HG03342 (cell line): ENCODE measurements at regions not wholly inside any gene's neighbourhood (a gene's known extent, or its start where the extent isn't known, plus 50 kb on each side); places are given as distances from the start of the nearest gene placed in this dataset.

ENCODE experiments used
- ATAC-seq: cut with Tn5 transposase; IDR thresholded peaks from one replicate; pipeline ENCODE4 v1.9.1; 2021; ENCODE audit warnings: mild to moderate bottlenecking, moderate library complexity; ENCODE audit not compliant: unreplicated experiment

DNA sequence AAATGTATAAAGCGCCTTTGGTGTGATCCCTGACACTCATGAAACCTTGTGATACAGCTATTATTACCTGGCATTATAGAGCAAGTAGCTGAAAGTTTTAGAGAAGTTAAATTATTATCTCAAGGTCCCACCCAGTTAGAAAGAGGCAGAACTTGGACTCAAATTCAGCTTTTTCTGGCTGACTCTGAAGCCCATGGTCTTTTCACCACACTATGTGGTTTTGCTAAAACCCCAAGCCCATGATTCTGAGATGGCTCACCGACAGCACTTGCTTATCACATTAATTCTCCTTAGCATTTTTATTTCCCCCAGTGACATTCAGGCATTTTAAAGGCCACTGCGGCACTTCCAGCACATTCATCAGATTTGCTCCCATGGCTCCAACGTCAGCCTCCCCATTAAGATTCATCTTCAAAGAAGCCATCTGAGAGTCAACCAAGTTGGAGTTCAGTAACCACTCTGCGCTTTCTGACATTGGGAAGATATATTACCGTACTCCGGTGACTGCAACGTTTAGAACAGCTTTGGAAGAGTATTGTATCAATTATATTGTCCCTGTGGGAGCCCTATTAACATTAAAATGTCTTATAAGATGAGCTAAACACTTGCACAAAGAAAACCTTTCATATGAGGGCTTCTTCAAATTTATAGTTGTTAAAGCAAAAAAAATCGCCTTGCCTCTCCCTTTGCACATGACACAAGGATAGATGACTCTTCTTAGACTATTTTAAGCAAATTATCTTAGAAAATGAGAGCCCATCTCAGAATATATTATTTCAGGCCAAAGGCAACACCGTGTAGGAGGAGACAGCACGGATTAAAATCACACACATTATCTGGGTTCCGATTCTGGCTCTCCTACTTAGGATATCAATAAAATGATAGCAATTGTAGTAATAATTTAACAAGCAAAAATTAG, 638.1 kb downstream of the ACTL7B start:
- no peak for ATAC-seq

DNA sequence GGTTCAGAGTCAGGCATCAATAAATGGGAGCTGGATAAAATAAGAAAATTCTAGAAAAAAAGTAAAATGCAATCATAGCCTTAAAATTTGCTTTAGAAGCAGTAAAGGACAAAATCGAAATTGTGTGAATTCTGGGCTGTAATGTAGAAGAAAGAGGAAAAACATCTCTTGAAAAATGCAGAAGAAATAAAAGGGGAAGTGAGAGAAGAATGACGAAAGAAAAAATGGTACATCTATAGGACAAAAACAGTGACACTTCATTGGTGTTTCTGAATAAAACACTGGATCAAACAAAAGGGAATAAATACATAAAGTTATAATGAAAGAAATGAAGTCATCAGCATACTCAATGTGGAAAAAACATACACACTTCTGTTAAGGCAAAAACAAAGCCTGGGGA, 642.3 kb downstream of the ACTL7B start:
- ATAC-seq: no peak

DNA sequence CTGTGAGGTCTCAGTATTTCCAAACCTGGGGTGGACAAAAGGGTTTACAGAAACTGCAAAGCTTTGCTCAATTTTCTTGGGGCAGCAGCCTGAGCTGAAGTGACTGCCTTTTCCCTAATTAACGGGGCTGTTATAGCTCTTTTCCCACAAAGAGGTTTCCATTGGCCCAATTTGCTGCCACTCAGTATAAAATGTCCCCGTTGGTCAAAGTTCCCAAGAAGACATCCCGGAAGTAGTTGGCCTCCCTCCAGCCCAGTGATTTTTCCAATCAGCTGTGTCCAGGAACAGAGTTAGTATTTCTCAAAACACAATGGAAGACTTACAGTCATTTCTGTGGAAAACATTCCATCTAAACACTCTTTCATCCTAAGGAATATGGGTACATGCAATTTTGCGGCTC, 643.6 kb downstream of the ACTL7B start:
- no peak for ATAC-seq

DNA sequence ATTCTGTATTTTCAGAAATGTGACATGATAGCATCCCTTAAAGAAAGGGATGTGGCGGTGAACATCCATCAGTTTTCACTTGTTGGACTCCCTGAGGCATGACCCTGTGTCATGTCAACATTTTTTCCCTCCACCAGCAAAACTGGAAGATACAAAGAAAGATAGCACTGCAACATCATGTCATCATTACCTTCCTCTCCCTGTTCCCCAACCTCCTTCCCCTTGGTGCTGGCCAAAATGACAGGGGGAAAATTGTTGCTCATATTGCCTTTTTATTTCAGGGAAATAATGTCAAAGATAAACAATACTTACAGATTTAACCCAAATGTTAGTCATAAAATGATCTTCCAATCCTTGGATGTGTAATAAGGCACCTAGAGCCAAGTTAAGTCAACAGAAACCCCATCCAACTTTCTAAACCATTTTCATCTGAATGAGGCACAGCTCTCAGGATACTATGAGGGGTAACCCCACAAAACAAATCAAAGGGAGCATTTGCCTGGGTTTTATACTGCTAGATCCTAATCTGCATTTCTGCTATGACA, 644.3 kb downstream of the ACTL7B start:
- no peak for ATAC-seq

DNA sequence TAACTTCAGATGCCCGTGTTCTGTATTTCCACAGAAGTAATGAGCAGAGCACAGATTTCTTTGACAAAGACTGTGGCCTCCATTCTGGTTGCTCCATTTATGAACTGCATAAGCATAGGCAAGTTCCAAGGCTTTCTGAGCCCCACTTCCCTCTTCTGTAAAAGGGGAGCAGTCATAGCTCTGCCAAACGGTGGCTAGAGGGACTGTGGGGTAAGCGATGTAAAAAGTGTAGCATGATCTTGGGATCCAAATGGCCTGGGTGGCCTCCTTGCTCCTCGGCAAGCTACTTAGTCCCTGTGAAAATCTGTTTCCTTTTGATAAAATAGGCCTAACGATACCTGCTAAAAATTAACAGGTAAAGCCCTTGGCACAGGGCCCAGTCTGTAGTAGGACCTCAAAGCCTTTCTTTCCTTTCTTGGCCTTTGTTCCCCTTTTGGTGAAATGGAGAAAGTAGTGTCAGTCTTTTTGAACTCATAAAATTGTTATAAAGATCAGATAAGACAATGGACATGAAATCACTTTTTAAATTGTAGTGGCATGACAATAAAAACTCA, 646.6 kb downstream of the ACTL7B start:
- no peak for ATAC-seq

DNA sequence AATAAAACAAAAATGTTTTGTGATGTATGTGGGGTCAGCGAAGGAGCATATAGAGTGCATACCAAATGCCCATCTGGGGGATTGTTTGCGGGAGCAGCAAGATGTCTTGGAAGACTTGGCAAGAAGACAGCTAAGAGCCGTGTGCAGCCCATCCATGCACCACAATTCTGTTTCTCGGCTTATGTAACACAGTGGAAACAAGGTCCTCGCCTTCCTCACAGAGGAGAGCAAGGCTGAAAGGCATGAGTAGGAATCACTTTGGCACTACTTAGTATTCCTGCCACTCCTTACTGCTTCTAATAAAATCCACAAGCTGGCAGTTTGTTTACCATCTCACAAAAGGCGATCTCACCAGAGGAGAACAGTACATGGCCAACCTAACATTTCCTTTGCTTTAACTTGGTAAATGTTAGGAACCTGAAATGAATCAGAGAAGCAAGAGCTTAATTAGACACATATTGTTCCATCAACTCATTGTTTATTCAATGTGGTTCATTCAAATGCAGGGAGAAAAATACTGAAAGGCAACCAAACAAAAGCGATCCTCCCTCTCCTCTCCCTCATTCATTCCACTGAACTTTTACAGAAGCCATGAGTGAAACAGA, 648.1 kb downstream of the ACTL7B start:
- ATAC-seq: no peak

DNA sequence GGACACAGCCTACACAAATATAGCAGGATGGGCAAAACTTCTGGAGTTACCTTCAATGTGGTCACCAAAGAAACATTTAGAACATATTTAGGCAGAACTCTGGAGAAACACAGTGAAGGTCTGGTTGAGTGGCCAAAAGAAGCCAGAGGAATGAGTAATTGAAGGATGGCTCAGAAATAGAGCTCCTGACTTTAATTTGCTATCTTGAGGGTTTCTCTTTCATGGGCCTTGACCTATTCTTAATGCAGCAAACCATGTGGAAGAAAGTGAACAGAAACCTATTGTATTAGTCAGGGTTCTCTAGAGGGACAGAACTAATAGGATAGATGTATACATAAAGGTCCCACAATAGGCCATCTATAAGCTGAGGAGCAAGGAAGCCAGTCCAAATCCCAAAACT, 650.5 kb downstream of the ACTL7B start:
- no peak for ATAC-seq

DNA sequence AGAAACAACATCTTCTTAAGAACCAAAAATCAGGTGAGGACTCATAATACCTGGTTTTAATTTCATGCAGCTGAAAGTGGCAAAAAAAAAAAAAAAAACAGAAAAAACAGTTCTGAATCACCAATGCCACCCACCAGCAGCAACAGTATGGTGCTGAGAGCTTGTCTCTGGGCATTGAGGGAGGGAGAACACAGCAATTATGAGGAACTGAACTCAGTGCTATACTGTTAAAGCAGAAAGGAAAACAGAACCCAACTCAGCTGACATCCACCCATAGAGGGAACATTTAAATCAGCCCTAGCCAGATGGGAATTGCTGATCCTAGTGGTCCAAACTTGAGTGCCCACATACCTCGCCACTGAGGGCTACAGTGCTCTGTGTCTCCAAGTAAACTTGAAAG, 657.9 kb downstream of the ACTL7B start:
- no peak for ATAC-seq

DNA sequence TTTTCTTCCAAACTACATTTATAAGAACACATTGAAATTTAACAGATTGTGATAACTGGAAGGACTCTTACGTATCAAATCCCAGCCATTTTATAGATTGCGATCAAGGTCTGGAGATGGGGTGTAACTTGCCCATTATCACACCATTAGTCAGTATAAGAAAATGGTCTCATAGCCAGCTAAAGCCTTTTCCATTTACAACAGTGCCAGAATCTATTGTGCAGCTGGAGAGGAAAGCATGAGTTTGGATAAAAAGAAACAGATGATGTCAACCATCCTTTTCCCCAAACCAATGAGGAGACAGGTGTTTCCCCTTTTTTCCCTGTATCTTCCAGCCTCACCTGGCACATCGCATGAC, 658.8 kb downstream of the ACTL7B start:
- no peak for ATAC-seq

DNA sequence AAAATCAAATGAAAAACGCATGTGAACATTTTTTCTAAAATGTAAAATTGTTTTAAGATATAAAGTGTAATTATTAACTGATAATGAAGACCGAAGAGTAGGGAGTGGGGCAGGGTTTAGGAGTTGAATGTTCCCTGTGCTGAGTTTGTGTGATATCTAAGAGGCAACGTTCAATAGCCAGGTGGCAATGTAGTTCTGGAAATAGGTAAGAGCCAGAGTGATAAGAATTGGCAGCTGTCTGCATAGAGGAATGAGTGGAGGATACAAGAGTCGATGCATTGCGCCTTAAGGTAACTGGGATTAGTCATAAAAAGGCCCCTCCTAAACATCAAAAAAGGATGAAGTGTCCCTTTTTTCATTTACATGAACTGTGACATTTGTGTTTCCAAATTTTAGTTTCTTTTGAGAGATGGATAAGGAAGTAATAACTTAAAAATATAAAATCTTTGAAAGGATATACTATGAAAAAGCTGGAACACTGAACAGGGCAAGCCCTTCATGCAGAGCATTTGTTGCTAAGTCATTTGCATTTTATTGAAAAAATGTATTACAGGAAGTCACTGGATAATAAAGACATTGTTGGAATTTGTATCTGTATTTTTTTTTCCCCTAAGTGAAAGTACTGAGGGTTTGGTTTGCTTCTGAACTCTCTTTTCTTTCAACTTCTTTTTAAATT, 659.3 kb downstream of the ACTL7B start:
- ATAC-seq: no peak

DNA sequence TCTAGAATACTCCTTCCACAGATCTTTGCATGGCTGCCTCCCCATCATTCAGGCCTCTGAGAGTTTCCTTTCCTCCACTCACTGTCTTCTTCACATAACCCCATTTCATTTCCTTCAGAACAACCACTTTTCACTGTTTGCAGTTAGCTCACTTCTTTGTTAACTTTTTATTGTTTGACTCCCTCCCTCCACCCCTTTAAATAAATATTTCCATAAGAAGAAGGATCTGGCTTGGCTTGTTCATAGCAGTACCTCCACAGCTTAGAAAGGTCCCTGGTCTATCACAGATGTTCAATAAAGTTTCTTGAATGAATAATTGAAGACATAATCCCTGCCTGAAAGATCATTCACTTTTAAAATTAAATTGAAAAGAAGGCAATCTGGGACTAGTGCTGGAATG, 661.6 kb downstream of the ACTL7B start:
- ATAC-seq: no peak

DNA sequence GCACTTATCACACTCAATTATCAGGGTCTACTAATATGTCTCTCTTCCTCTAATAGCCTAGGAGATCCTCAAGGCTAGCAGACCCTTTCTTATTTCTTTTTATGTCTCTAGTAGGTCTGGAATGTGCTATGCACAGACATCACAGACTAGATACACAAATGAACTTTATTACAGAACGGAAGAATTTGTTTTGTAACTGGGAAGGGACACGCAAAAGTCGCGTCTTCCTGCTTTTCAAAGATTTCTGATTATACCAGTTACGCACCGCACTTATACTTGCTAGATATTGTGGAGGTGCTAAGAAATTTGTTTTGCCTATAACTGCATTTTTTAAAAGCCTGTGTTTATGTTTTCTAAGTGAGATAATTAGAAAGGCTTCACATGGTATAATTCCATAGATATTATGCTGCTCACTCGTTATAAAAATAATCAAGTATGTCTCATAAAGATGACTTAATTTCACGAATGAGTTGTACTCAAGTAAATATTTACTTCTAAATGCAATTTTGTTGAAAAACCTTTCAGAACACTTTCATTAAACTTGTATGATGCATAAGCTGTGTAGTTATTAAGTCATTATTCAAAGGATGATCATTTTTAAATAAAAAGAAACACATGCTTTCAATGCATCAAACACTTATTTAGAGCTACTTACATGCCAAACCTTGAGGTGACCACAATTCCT, 662.6 kb downstream of the ACTL7B start:
- ATAC-seq: no peak

DNA sequence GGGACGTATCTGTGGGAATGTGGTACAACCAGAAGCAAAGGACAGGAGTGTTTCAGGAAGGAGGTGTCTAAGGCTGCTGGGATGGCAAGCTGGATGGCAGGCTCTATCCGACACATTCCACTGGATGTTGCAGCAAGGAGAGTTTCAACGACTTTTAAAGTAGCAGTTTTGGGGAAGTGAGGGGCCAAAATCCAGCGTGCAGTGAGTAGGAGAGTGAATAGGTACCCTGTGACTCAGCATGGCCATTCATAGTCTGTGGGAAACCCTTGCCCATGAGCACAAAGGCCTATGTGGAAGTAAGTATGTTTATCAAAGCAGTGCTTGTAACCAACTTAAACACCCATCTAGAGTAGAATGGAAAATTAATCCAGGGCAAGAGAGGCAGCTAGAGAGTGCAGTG, 664.7 kb downstream of the ACTL7B start:
- ATAC-seq: no peak

DNA sequence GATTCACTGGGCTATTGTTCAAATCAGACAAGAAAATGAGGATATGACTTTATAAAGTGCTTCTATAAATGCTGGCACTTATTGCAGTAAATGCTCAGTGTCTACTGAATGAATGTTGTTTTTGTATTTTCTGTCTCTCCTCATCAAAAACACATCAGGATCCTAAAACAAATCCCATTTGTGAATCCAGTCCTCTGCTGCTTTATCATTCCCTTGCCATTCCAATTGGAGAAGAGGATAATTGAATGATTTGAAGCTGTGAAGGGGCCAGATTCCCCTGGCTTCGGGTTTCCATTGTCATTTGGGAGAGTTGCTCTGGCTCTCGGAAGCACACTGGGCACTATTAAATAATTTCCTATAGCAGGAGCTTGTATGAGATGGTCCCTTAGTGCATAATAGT, 666.8 kb downstream of the ACTL7B start:
- no peak for ATAC-seq

DNA sequence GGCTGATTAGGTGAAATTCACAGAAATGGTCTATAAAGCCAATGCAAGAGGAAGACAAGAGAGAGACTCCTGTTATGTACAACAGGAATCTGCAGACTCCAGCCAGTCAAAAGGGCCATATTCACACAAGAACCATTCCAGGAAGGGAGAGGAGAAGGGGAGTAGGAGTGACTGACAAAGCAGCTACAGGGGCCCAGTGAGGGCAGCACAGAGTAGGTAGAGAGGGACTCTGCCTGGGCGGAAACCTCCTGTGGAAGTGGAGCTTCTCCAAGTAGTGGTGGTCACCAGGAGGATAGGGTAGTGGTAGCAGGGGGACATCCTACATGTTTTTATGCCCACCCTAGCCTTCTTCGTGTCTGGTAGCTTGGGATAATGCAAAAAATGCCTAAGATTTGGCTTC, 667.3 kb downstream of the ACTL7B start:
- ATAC-seq: no peak

DNA sequence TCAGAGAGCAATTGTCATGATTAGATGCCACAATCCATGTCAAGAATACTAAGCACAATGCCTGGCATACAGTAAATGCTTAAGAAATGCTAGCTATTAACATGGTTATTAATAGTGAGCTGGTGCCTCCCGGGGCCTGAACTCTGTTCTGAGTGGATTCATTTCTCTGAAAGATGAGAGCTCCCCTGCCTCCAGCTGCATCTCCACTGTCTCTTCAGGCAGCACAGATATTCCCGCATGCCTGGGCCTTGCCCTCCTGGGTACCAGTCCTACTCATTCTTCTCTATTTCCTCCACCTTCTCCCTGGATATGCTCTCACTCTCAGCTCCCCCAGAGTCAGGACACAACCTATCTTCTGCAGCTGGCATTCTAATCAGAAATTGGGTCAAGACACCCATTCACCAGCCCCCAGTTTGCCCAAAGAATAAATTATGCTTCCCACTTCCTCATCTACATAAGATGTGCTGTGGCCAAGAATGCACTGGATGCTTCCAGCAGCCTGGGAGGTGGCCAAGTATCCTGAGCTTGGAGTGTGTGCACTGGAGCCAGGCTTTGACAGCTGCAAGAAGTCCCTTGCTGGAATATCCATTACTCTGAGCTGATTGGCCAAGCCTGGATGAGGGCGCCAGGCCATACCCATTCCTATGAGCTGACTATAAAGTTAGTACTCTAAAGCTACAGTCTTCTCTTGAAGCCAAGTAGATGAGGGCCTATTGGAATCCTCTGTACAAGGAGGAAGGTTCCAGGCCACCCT, 669.0 kb downstream of the ACTL7B start:
- ATAC-seq: no peak

DNA sequence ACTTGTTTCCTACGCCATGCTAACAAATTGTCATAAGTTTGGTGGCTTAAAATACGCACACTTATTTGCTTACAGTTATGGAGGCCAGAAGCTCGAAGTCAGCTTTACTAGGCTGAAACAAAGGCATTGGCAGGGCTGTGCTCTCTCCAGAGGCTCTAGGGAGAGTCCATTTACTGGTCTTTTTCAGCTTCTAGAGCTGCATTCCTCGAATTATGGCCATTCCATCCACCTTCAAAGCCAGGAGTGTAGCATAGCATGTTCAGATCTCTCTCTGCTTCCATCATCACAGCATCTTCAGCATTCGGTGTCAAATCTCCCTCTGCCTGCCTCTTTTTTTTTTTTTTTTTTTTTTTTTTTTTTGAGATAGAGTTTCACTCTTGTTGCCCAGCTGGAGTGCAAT, 670.2 kb downstream of the ACTL7B start:
- no peak for ATAC-seq

DNA sequence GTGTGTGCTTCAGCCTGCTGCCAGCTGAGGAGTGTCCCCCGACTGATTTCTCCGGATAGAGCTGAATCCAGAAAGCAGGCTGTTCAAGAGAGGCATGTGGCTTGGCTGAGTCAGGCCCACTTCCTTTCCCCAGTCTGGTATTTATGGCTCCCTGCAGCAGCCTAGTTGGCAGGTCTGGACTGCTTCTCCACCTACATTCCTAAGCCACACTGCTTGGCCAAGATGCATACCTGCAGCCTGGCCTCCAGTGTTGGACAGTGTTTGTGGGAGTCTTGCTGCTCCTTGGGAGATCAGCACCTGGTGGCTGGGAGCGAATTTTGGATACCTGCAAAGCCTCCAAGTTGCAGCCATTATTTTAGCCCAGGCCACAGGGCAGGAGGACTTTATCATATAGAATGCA, 670.8 kb downstream of the ACTL7B start:
- ATAC-seq: no peak

DNA sequence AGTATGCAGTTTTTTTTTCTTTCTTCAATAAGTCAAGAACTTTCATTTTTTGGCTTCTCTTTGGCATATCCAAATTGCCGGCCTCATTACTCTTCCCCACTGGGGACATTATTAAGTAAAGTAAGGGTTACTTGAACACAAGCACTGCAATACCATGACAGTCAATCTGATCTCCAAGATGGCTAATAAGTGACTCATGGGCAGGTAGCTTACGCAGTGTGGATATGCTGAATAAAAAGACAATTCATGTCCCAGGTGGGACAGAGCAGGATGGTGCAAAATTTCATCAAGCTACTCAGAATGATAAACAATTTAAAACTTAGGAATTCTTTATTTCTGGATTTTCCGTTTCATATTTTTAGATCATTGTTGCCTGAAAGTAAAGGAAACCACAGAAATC, 671.8 kb downstream of the ACTL7B start:
- no peak for ATAC-seq

DNA sequence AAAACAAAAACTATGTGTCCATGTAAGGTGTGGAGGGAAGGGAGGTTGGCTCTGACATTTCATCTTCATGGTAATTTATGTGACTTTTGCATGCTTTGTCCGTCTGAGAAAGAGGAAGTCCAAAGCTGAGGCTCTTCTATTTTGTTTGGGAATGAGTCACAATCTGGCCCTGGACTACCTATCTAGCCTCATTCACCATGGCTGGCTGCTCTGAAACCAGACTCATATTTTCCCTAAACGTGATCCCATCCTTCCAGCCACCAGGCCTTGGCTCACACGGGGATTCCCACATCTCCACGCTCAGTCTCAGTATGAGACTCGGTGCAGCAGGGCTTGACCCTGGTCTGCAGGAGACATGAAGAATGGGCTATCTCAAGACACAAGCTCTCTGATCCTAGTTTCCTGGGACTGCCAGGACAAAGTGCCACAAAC, 672.8 kb downstream of the ACTL7B start:
- peak; percentile 93 for ATAC-seq
